ENCODE measurements at regions not wholly inside any gene's neighbourhood (a gene's known extent, or its start where the extent isn't known, plus 50 kb on each side); places are given as distances from the start of the nearest gene placed in this dataset.

- TF ChIP-seq CTCF (conservative IDR thresholded peaks at IDR 0.05; ENCODE audit: low read length): no peak
- no peak for DNase-seq (ENCODE audit: low read depth)
- H3K4me3 ChIP-seq (ENCODE audit: low read length): no peak overlapping the region
These were observed 66.0 kb upstream of the DOCK9 start for GRCh38 chr13:99043831-99044231.

GRCh38 chr13:99044764-99045163 lies 66.9 kb upstream of the DOCK9 start:
- TF ChIP-seq CTCF (conservative IDR thresholded peaks at IDR 0.05; ENCODE audit: low read length): no peak
- no peak overlapping the region for H3K4me3 ChIP-seq (ENCODE audit: low read length)
- DNase-seq (ENCODE audit: low read depth): no peak

GRCh38 chr13:99045396-99045795 lies 67.5 kb upstream of the DOCK9 start:
- TF ChIP-seq CTCF (conservative IDR thresholded peaks at IDR 0.05; ENCODE audit: low read length): no peak
- DNase-seq (ENCODE audit: low read depth): peak; percentile 68

GRCh38 chr13:99046851-99047250 lies 69.0 kb upstream of the DOCK9 start:
- H3K4me3 ChIP-seq (ENCODE audit: low read length): no peak overlapping the region
- TF ChIP-seq CTCF (conservative IDR thresholded peaks at IDR 0.05; ENCODE audit: low read length): no peak
- DNase-seq (ENCODE audit: low read depth): no peak

More at GRCh38 chr13:99045396-99045795, 67.5 kb upstream of the DOCK9 start:
- H3K4me3 ChIP-seq (ENCODE audit: low read length): no peak overlapping the region

GRCh38 chr13:99050983-99051488 lies 73.2 kb upstream of the DOCK9 start:
- no peak for TF ChIP-seq CTCF (conservative IDR thresholded peaks at IDR 0.05; ENCODE audit: low read length)
- no peak for DNase-seq (ENCODE audit: low read depth)
- H3K4me3 ChIP-seq (ENCODE audit: low read length): no peak overlapping the region

- TF ChIP-seq CTCF (conservative IDR thresholded peaks at IDR 0.05; ENCODE audit: low read length): no peak
- H3K4me3 ChIP-seq (ENCODE audit: low read length): no peak overlapping the region
- no peak for DNase-seq (ENCODE audit: low read depth)
These were observed 74.0 kb upstream of the DOCK9 start for GRCh38 chr13:99051768-99052455.

- no peak for DNase-seq (ENCODE audit: low read depth)
- TF ChIP-seq CTCF (conservative IDR thresholded peaks at IDR 0.05; ENCODE audit: low read length): no peak
- no peak overlapping the region for H3K4me3 ChIP-seq (ENCODE audit: low read length)
These were observed 75.9 kb upstream of the DOCK9 start for GRCh38 chr13:99053636-99054233.

Data from AG10803 (cell line).